ENCODE measurements at regions not wholly inside any gene's neighbourhood (a gene's known extent, or its start where the extent isn't known, plus 50 kb on each side); places are given as distances from the start of the nearest gene placed in this dataset.

DNA sequence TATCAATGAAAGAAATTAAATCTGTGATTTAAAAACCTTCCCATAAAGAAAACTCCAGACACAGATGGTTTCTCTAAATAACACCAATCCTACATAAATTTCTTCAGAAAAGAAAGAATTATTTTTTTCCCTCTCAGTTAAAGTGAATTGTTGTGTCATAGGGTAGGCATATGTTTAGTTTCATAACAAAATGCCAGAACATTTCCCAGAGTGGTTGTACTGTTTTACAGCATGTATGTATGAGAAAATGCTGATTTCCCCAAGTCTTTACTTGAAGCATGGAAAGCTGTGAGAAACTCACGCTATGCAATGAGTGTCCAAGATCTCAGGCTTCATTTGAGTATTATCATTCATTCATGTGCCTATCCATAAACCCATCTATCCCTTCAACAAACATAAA is 582.5 kb downstream of the ELAVL2 start:
- TF ChIP-seq, protein P1, sequence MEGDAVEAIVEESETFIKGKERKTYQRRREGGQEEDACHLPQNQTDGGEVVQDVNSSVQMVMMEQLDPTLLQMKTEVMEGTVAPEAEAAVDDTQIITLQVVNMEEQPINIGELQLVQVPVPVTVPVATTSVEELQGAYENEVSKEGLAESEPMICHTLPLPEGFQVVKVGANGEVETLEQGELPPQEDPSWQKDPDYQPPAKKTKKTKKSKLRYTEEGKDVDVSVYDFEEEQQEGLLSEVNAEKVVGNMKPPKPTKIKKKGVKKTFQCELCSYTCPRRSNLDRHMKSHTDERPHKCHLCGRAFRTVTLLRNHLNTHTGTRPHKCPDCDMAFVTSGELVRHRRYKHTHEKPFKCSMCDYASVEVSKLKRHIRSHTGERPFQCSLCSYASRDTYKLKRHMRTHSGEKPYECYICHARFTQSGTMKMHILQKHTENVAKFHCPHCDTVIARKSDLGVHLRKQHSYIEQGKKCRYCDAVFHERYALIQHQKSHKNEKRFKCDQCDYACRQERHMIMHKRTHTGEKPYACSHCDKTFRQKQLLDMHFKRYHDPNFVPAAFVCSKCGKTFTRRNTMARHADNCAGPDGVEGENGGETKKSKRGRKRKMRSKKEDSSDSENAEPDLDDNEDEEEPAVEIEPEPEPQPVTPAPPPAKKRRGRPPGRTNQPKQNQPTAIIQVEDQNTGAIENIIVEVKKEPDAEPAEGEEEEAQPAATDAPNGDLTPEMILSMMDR (IDR thresholded peaks at IDR 0.05; ENCODE audit: insufficient read depth, low read length, poor library complexity, severe bottlenecking): no peak
- TF ChIP-seq EZH2phosphoT487 (conservative IDR thresholded peaks at IDR 0.05; ENCODE audit: low read length): no peak

Measured in SU-DHL-6 (cell line).